Gastrocnemius medialis (tissue), 4 donors: ENCODE measurements at regions not wholly inside any gene's neighbourhood (a gene's known extent, or its start where the extent isn't known, plus 50 kb on each side); places are given as distances from the start of the nearest gene placed in this dataset.

ENCODE experiments used
- POLR2A ChIP-seq, 2 donors: fragments of 450-650 bp; IDR thresholded peaks; one replicate each; pipeline ENCODE4 v1.6.1; 2017; ENCODE audit warnings: antibody characterized with exemption in 2 of 2, mild to moderate bottlenecking in 2 of 2, moderate library complexity in 2 of 2
- TF ChIP-seq, protein P1 (sequence below), 5 experiments: fragments of 450-650 bp in 3 of 5; fragments of 200-600 bp in 2 of 5; sonication (generic) in 2 of 5; IDR thresholded peaks in 4 of 5; conservative IDR thresholded peaks in 1 of 5; 1 replicate in 4 of 5; 2 replicates in 1 of 5; pipeline ENCODE4 v1.5.1; 2016 to 2019; ENCODE audit warnings: antibody characterized with exemption in 5 of 5, mild to moderate bottlenecking in 3 of 5, moderate library complexity in 3 of 5

DNA sequence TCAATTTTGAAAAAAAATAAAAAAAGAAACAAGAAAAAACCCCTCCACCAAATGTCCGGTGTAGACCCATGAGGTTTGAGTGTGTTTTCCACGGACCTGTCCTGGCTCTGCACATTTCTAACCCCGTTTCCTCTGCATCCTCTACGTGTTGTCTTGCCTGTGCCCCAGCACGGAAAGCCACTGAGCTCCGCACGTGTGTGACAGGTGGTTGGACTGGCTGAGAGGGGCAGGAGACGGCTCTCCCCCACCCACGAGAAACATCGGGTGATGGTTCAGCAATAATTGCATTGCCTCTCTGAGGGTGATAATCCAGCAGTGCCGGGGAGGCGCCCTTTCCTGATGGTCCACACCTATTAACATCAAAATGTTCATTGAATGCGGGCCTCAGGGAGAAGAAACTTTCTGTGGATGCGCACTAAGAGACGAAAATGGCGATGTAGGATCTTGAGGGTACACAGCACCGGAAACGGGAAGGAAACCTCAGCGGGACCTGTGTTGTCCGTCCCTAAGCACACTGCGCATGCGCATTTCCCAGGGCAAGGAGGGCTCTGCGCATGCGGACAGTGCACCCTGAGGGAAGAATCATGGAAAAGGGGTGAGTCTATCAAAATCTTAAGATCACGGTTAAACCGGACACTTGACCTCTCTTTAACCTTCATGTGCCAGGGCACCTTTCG, 470.1 kb upstream of the ADARB2 start:
- TF ChIP-seq POLR2A (IDR thresholded peaks at IDR 0.05): no peak
- TF ChIP-seq, protein P1, sequence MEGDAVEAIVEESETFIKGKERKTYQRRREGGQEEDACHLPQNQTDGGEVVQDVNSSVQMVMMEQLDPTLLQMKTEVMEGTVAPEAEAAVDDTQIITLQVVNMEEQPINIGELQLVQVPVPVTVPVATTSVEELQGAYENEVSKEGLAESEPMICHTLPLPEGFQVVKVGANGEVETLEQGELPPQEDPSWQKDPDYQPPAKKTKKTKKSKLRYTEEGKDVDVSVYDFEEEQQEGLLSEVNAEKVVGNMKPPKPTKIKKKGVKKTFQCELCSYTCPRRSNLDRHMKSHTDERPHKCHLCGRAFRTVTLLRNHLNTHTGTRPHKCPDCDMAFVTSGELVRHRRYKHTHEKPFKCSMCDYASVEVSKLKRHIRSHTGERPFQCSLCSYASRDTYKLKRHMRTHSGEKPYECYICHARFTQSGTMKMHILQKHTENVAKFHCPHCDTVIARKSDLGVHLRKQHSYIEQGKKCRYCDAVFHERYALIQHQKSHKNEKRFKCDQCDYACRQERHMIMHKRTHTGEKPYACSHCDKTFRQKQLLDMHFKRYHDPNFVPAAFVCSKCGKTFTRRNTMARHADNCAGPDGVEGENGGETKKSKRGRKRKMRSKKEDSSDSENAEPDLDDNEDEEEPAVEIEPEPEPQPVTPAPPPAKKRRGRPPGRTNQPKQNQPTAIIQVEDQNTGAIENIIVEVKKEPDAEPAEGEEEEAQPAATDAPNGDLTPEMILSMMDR (IDR thresholded peaks at IDR 0.05 in 4 of 5, conservative IDR thresholded peaks at IDR 0.05 in 1 of 5): no peak
